ENCODE measurements at regions not wholly inside any gene's neighbourhood (a gene's known extent, or its start where the extent isn't known, plus 50 kb on each side); places are given as distances from the start of the nearest gene placed in this dataset.

- ChIA-PET CTCF (interaction anchor here (0.7 kb wide), 1 partner anchor 21 kb away, joined by 3 read pairs; no protein-coding TSS in a partner anchor), POLR2A (no interaction called here)
- BruUV-seq (replicated peaks): no TSS peak
- in situ Hi-C loops (cut with HindIII; ENCODE audit: low pct_unique_long_range_greater_than_20kb, low sequenced_read_pairs): no loop called here
- no peaks in the 10 kb centered on the region for H3K9me3 ChIP-seq (ENCODE audit: control insufficient read depth, insufficient read depth, low read depth, low read length)
- no peak overlapping the region for H3K4me3 ChIP-seq (ENCODE audit: low read depth in 2 of 2, low read length in 2 of 2)
- H3K27ac ChIP-seq (ENCODE audit: low read length): no peak overlapping the region
- H3K36me3 ChIP-seq (ENCODE audit: control insufficient read depth, insufficient read depth, low read length): no peaks in the 10 kb centered on the region
- no peak for TF ChIP-seq REST (IDR thresholded peaks at IDR 0.05; ENCODE audit: insufficient read depth in 1 of 2, low read depth in 2 of 2, low read length in 1 of 2)
- no peak for TF ChIP-seq TCF7L2 (IDR thresholded peaks at IDR 0.05; ENCODE audit: low read depth, low read length)
- no peak for TF ChIP-seq CTCF (IDR thresholded peaks at IDR 0.05)
- TF ChIP-seq POLR2AphosphoS5 (IDR thresholded peaks at IDR 0.05; ENCODE audit: low read depth, low read length): no peak
- no peak for TF ChIP-seq SIN3A (IDR thresholded peaks at IDR 0.05; ENCODE audit: borderline replicate concordance, insufficient read depth, low read depth, low read length)
- no peaks in the 10 kb centered on the region for H3K4me1 ChIP-seq (ENCODE audit: control insufficient read depth, insufficient read depth, low read length)
- H3K27me3 ChIP-seq (ENCODE audit: control insufficient read depth, insufficient read depth, low read length): no peaks in the 10 kb centered on the region
- DNase-seq (ENCODE audit: low read depth, low spot score) (no peak), ATAC-seq (no peak)
- intact Hi-C loops (cut with micrococcal nuclease; ENCODE audit: unreplicated experiment): no loop called here
Measured at GRCh38 chr9:79778581-79778980, 206.8 kb downstream of the TLE4 start.

GRCh38 chr9:79776581-79776980 is 204.8 kb downstream of the TLE4 start:
- intact Hi-C loops (cut with micrococcal nuclease; ENCODE audit: unreplicated experiment): no loop called here
- Histone ChIP-seq H3K4me3 (ENCODE audit: low read depth in 2 of 2, low read length in 2 of 2) (no peak overlapping the region), H3K27ac (ENCODE audit: low read length) (no peak overlapping the region), H3K27me3 (ENCODE audit: control insufficient read depth, insufficient read depth, low read length) (no peaks in the 10 kb centered on the region), H3K9me3 (ENCODE audit: control insufficient read depth, insufficient read depth, low read depth, low read length) (no peaks in the 10 kb centered on the region), H3K36me3 (ENCODE audit: control insufficient read depth, insufficient read depth, low read length) (no peaks in the 10 kb centered on the region), H3K4me1 (ENCODE audit: control insufficient read depth, insufficient read depth, low read length) (no peaks in the 10 kb centered on the region)
- in situ Hi-C loops (cut with HindIII; ENCODE audit: low pct_unique_long_range_greater_than_20kb, low sequenced_read_pairs): no loop called here
- TF ChIP-seq TCF7L2 (IDR thresholded peaks at IDR 0.05; ENCODE audit: low read depth, low read length) (no peak), CTCF (IDR thresholded peaks at IDR 0.05) (no peak), REST (IDR thresholded peaks at IDR 0.05; ENCODE audit: insufficient read depth in 1 of 2, low read depth in 2 of 2, low read length in 1 of 2) (no peak), SIN3A (IDR thresholded peaks at IDR 0.05; ENCODE audit: borderline replicate concordance, insufficient read depth, low read depth, low read length) (no peak), POLR2AphosphoS5 (IDR thresholded peaks at IDR 0.05; ENCODE audit: low read depth, low read length) (no peak)
- ATAC-seq (no peak), DNase-seq (ENCODE audit: low read depth, low spot score) (no peak)
- no TSS peak for BruUV-seq (replicated peaks)
- CTCF ChIA-PET: no interaction called here
- POLR2A ChIA-PET: no interaction called here

Data from Panc1 (cell line).